B cell (primary cell): ENCODE measurements at regions not wholly inside any gene's neighbourhood (a gene's known extent, or its start where the extent isn't known, plus 50 kb on each side); places are given as distances from the start of the nearest gene placed in this dataset.

Source experiments
- ATAC-seq: fragments of 200-7000 bp; cut with Tn5 transposase; one replicate; pipeline ENCODE4 v1.10.0; 2021; ENCODE audit warnings: low read depth, mild to moderate bottlenecking, moderate number of reproducible peaks, moderate library complexity
- CTCF ChIA-PET: fragments of 350-600 bp; sonication (Branson Sonifier 250); formaldehyde crosslinking; loops from one replicate; lab custom pipeline; 2021; ENCODE audit warnings: antibody characterized with exemption, inconsistent platforms; lab: Charles Lee
- POLR2A ChIA-PET: fragments of 350-600 bp; sonication (Branson Sonifier 250); formaldehyde crosslinking; loops from one replicate; lab custom pipeline; 2021; ENCODE audit warnings: antibody characterized with exemption; lab: Charles Lee
- DNase-seq: peaks from one replicate; pipeline ENCODE4 v3.0.0; 2013
- H2AFZ ChIP-seq: 2 replicates; pipeline ENCODE4 v1.6.1; 2012; ENCODE audit warnings: mild to moderate bottlenecking, low read depth, low read length; ENCODE audit not compliant: insufficient read depth, poor library complexity, severe bottlenecking
- H3K27ac ChIP-seq, 2 donors: 1 replicate in 1 of 2; 2 replicates in 1 of 2; pipeline ENCODE4 v1.5.1; 2012 to 2013; ENCODE audit warnings: low read length in 2 of 2, mild to moderate bottlenecking in 2 of 2, moderate library complexity in 1 of 2
- H3K27me3 ChIP-seq, 4 experiments: fragments of 200-600 bp in 1 of 4; sonication (generic) in 1 of 4; replicated peaks in 1 of 4; 1 replicate in 2 of 4; 2 replicates in 2 of 4; pipeline versions ENCODE4 v1.6.1 to v1.7.0; 2013 to 2016; ENCODE audit warnings: low read length in 3 of 4, mild to moderate bottlenecking in 2 of 4, mixed read lengths in 1 of 4, moderate library complexity in 1 of 4; ENCODE audit not compliant: insufficient read depth in 4 of 4, control insufficient read depth in 3 of 4; ENCODE audit errors: control extremely low read depth in 1 of 4
- H3K36me3 ChIP-seq, 2 experiments: replicated peaks in 1 of 2; 1 replicate in 1 of 2; 2 replicates in 1 of 2; pipeline versions ENCODE4 v1.6.1 to v1.7.1; 2013; ENCODE audit warnings: low read length in 1 of 2; ENCODE audit not compliant: insufficient read depth in 2 of 2, control insufficient read depth in 1 of 2; ENCODE audit errors: control extremely low read depth in 1 of 2, extremely low read depth in 1 of 2
- H3K4me1 ChIP-seq, 2 donors: fragments of 200-600 bp in 1 of 2; sonication (generic) in 1 of 2; 1 replicate in 1 of 2; 2 replicates in 1 of 2; pipeline versions ENCODE4 v1.5.1 to v1.6.1; 2013 to 2017; ENCODE audit warnings: low read length in 2 of 2; ENCODE audit not compliant: control insufficient read depth in 2 of 2, insufficient read depth in 2 of 2
- H3K4me2 ChIP-seq: replicated peaks from 2 replicates; pipeline ENCODE3; 2012; ENCODE audit warnings: mild to moderate bottlenecking, low read depth, low read length; ENCODE audit not compliant: poor library complexity, severe bottlenecking
- H3K4me3 ChIP-seq, 5 experiments: fragments of 200-600 bp in 1 of 5; sonication (generic) in 1 of 5; 1 replicate in 3 of 5; 2 replicates in 2 of 5; pipeline versions ENCODE4 v1.5.1 to v1.7.0; 2011 to 2016; ENCODE audit warnings: low read length in 4 of 5, mild to moderate bottlenecking in 4 of 5, low read depth in 2 of 5, control low read depth in 1 of 5, moderate library complexity in 1 of 5; ENCODE audit not compliant: insufficient read depth in 1 of 5; ENCODE audit errors: control extremely low read depth in 1 of 5, extremely low read depth in 1 of 5
- H3K79me2 ChIP-seq: fragments of 200-600 bp; sonication (generic); one replicate; pipeline ENCODE4 v1.6.0; 2016; ENCODE audit warnings: low read length; ENCODE audit not compliant: control insufficient read depth, insufficient read depth
- H3K9ac ChIP-seq: fragments of 200-600 bp; sonication (generic); 2 replicates; pipeline ENCODE4 v1.6.1; 2017; ENCODE audit warnings: mild to moderate bottlenecking, low read length, moderate library complexity
- H3K9me3 ChIP-seq, 3 donors: one replicate each; pipeline versions ENCODE4 v1.6.1 to v1.7.1; 2013; ENCODE audit warnings: low read length in 2 of 3; ENCODE audit not compliant: control insufficient read depth in 2 of 3, insufficient read depth in 1 of 3; ENCODE audit errors: control extremely low read depth in 1 of 3
- H4K20me1 ChIP-seq: 2 replicates; pipeline ENCODE4 v1.6.0; 2012; ENCODE audit warnings: mild to moderate bottlenecking, low read length; ENCODE audit not compliant: insufficient read depth, control insufficient read depth, poor library complexity, severe bottlenecking
- H3K27ac Mint-ChIP-seq: one replicate; pipeline ENCODE4 v1.8.0; 2021; ENCODE audit warnings: mixed read lengths
- H3K27me3 Mint-ChIP-seq: one replicate; pipeline ENCODE4 v1.8.0; 2021; ENCODE audit warnings: mixed read lengths
- H3K4me1 Mint-ChIP-seq: one replicate; pipeline ENCODE4 v1.8.0; 2021; ENCODE audit warnings: mixed read lengths
- H3K4me3 Mint-ChIP-seq: one replicate; pipeline ENCODE4 v1.8.0; 2021; ENCODE audit warnings: mixed read lengths
- H3K9me3 Mint-ChIP-seq: one replicate; pipeline ENCODE4 v1.8.0; 2022; ENCODE audit warnings: mixed read lengths; ENCODE audit not compliant: insufficient read depth
- EZH2 ChIP-seq: IDR thresholded peaks from 2 replicates; pipeline ENCODE4 v1.6.1; 2012; ENCODE audit warnings: borderline replicate concordance, low read depth, mild to moderate bottlenecking, moderate library complexity, low read length; ENCODE audit not compliant: insufficient read depth, poor library complexity, severe bottlenecking
- WGBS: methylation state at CpG from one replicate; pipeline ENCODE4 v1.1.5; 2013; ENCODE audit warnings: missing lambda C conversion rate; ENCODE audit not compliant: insufficient coverage; 5-methylcytosine and 5-hydroxymethylcytosine counted together
- intact Hi-C: fragments of 100-400 bp; cut with micrococcal nuclease; formaldehyde crosslinking; loops from one replicate; pipeline ENCODE4 v1.10.0; 2022
- TF ChIP-seq, protein P1 (sequence below): fragments of 200-600 bp; IDR thresholded peaks from one replicate; pipeline ENCODE4 v1.8.0; 2022; ENCODE audit warnings: antibody characterized with exemption, mild to moderate bottlenecking

DNA sequence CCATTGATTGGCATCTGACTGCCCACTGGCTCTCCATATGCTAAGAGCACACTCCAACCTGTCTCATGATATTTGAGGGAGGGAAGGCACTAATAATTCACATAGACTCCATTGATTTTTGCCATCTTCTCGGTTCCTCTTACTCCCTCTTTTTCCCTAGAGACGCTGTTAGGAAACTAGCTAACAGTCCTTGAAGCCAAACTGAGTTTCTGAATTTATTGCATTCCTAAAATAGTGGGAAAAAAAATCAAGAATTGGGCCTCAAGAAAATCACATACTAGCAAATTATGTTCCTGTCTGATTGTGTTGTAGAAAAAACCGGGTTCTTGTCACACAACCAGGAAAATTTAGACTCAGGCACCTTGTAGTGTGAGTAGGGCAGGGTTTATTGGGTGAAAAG is 86.4 kb upstream of the SLC7A1 start:
- H3K4me3 ChIP-seq: no peak overlapping the region
- H3K36me3 ChIP-seq: no peaks in the 10 kb centered on the region
- H3K79me2 ChIP-seq: no peaks in the 10 kb centered on the region
- H3K4me1 Mint-ChIP-seq: no peaks in the 10 kb centered on the region
- H3K9me3 ChIP-seq: peaks cover 0 to 3% (median 0%) of the 10 kb centered on the region in 3 donors
- no peak overlapping the region for H3K4me2 ChIP-seq
- CTCF ChIA-PET: no interaction called here
- TF ChIP-seq, protein P1, sequence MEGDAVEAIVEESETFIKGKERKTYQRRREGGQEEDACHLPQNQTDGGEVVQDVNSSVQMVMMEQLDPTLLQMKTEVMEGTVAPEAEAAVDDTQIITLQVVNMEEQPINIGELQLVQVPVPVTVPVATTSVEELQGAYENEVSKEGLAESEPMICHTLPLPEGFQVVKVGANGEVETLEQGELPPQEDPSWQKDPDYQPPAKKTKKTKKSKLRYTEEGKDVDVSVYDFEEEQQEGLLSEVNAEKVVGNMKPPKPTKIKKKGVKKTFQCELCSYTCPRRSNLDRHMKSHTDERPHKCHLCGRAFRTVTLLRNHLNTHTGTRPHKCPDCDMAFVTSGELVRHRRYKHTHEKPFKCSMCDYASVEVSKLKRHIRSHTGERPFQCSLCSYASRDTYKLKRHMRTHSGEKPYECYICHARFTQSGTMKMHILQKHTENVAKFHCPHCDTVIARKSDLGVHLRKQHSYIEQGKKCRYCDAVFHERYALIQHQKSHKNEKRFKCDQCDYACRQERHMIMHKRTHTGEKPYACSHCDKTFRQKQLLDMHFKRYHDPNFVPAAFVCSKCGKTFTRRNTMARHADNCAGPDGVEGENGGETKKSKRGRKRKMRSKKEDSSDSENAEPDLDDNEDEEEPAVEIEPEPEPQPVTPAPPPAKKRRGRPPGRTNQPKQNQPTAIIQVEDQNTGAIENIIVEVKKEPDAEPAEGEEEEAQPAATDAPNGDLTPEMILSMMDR: no peak
- no peak for TF ChIP-seq EZH2
- H3K27me3 ChIP-seq: peaks cover 0 to 2% (median 0%) of the 10 kb centered on the region in 4 experiments
- DNase-seq (no peak), ATAC-seq (no peak)
- H3K27ac ChIP-seq: no peak overlapping the region
- H4K20me1 ChIP-seq: no peaks in the 10 kb centered on the region
- H3K9ac ChIP-seq: no peak overlapping the region
- no peak overlapping the region for H2AFZ ChIP-seq
- H3K4me3 Mint-ChIP-seq: no peak overlapping the region
- H3K9me3 Mint-ChIP-seq: peaks cover 3% of the 10 kb centered on the region
- no peak overlapping the region for H3K27ac Mint-ChIP-seq
- POLR2A ChIA-PET: no interaction called here
- intact Hi-C loops: no loop called here
- H3K4me1 ChIP-seq: no peaks in the 10 kb centered on the region
- peaks cover 18% of the 10 kb centered on the region for H3K27me3 Mint-ChIP-seq
- WGBS: no CpG with 5 or more reads among the region's 3 CpGs

DNA sequence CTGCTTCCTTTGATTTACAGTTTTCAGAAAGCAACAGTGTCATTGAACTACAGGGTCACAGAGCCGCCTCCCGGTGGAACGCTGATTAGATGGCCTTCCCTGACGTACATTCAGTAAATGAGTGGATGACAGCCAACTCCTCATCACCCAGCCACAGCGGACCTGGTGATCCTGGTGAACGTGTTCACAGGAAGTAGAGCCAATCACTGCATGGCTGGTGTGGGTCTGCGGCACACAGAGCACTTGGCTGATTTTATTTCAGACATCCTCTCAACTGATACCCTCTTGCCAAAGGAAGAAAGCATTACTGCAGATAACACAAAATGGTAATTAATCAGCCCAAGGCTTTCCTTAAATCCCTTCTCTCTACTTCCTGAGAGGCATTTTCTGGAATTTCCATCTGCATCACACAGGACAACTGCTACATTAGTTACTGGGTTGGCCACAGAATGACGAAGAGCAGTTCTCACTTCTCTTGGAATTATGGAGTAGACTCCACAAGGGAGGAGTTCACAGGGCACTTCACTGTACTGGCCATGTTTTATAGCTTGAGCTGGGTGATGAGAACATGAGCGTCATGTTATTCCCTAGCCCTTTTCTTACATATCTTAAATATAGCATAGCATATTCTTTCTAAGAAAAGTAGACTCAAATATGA is 84.0 kb upstream of the SLC7A1 start:
- TF ChIP-seq EZH2: no peak
- H3K36me3 ChIP-seq: no peaks in the 10 kb centered on the region
- ChIA-PET POLR2A (no interaction called here), CTCF (no interaction called here)
- no peak overlapping the region for H3K4me3 ChIP-seq
- Mint-ChIP-seq H3K9me3 (peaks cover 3% of the 10 kb centered on the region), H3K27ac (no peak overlapping the region), H3K27me3 (peaks cover 20% of the 10 kb centered on the region), H3K4me3 (no peak overlapping the region), H3K4me1 (no peaks in the 10 kb centered on the region)
- no peaks in the 10 kb centered on the region for H4K20me1 ChIP-seq
- H3K4me2 ChIP-seq: no peak overlapping the region
- peaks cover 0 to 3% (median 0%) of the 10 kb centered on the region in 4 experiments for H3K27me3 ChIP-seq
- 87% methylated on average over 6 of the region's 9 CpGs for WGBS
- peaks cover 0 to 3% (median 0%) of the 10 kb centered on the region in 3 donors for H3K9me3 ChIP-seq
- intact Hi-C loops: no loop called here
- ATAC-seq: no peak
- H3K79me2 ChIP-seq: no peaks in the 10 kb centered on the region
- no peak overlapping the region for H2AFZ ChIP-seq
- DNase-seq: no peak
- no peak overlapping the region for H3K9ac ChIP-seq
- H3K27ac ChIP-seq: no peak overlapping the region
- no peaks in the 10 kb centered on the region for H3K4me1 ChIP-seq
